ENCODE measurements at regions not wholly inside any gene's neighbourhood (a gene's known extent, or its start where the extent isn't known, plus 50 kb on each side); places are given as distances from the start of the nearest gene placed in this dataset.

- no peak for DNase-seq (ENCODE audit: low spot score)
Observed at GRCh38 chr21:28642891-28643290, 349.8 kb downstream of the LTN1 start.

DNA sequence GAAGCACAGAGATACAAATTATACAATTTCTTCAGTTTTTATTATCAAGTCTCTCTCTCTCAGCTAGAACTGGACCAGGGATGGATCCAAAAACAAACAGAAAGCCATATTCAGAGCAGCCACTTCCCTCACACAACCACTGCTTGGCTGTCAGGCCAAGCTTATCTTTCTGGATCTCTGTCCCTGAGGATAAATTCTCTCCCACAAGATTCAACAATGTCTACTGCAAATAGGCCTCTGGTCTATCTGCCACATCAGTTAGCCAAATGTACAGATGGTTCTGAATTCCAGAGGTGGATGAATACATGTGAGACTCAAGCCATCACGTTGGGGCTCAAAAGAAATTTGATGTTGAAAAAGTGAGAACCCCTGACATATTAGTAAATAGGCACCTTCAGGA lies 350.9 kb downstream of the LTN1 start:
- no peak for DNase-seq (ENCODE audit: low spot score)

DNA sequence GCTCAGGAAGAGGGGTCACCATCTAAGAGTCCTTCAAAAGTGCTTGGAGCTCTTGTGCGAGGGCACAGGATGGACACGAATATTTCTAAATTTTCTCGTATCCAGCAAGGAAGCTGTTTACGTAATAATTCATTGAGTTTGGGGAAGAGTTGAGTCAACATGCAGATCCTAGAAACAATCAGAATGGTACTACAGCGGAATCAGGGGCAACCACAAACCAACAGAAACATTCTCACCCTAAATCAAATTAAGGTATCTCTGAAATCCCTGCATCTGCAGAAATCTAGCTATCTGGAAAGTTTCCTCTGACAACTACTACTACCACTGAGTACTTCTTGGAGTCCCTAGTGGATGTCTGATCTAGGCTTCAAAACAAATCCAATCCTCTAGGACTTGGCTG lies 352.4 kb downstream of the LTN1 start:
- no peak for DNase-seq (ENCODE audit: low spot score)

GRCh38 chr21:28639737-28640136 lies 352.9 kb downstream of the LTN1 start:
- no peak for DNase-seq (ENCODE audit: low spot score)

DNA sequence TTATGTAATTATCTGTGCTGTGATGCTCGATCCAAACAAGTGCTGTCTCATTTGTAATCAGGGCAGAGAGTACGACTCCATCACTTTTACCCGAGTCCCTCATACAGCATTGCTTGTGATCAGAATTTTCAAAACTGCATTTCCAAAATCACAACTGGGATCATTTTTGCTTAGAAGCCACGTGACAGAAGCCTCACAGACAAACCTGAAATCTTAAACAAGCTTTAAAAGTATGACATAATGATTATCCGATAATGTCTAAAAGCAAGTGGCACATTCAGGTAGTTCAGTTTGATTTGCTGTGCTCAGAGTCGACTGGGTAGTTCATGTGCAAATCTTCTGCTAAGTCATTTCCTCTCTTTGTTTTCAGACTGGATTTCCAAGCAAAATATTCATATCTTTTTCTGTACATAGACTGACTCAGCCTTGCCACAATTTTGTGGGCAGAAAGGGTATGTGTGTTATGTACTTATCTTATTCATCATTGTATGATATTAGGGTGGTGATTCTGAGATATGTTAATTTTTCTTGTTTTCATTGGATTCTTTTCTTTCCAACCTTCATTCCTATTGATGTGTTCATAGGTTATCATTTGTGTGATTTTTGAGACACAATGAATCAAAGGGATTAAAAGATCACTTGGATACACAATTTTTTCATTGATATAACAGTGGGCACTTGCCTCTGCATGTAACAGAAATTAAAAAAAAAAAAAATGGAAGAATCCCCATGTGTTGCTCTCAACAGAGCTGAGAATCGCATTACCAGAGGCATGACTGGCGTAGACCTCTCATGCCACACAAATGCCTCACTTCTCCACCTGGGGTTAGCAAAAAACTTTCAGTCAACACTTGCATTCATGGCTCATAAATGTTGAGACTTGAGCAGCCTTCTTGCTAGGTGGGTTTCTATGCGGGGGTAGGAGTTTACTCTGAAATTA lies 355.7 kb downstream of the LTN1 start:
- no peak for DNase-seq (ENCODE audit: low spot score)

DNA sequence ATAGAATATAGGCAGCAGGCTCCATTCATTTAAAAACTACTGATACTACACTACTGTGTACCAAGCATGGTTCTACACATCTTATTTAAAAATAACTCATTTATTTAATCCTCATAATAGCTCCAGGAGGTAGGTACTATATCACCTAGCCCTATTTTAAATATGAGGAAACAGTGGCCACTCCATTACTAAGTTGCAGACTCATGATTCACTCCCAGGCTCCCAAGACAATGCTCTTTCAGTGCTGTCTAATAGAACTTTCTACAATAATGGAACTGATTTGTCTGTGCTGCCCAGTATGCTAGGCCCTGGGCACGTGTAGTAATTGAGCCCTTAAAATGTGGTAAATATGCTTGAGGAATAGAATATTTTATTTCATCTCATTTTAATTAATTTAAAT lies 357.1 kb downstream of the LTN1 start:
- DNase-seq (ENCODE audit: low spot score), result no peak

DNA sequence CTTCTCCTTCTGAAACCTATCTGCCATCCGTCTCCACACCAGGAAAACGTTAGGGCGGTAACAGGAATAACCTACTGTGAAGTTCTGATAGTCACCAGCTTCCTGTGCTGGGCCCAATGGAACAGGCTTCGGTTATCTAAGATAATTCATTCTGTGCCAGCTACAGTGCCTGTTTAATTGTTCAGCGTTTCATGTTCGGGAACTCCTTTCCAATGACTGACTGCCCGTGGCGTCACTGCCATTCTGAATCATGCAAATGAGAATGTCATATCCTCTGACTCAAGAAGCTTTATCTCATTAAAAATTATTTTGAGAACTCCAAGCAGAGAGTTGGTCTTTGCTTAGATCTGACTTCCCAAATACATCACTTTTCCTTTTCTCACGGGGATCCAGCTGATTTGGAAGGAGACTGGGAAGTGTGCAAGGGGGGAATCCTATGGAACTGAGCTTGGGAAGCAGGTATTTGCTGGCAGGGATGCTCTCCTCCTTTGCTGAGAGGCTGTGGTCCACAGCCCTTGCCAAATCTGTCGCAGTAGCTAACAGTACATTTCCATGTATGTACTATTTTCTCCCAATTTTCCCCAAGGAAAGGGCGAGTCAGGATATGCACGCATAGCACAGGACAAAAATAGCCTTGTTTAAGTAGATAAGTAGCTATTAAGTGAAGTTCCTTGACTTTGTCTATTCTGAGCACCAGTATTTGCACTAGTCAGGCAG lies 358.7 kb downstream of the LTN1 start:
- DNase-seq (ENCODE audit: low spot score), result no peak

GRCh38 chr21:28632755-28633408 lies 359.8 kb downstream of the LTN1 start:
- DNase-seq (ENCODE audit: low spot score), result no peak

- no peak for DNase-seq (ENCODE audit: low spot score)
Observed at GRCh38 chr21:28627691-28628090, 365.0 kb downstream of the LTN1 start.

GRCh38 chr21:28627261-28627660 lies 365.4 kb downstream of the LTN1 start:
- DNase-seq (ENCODE audit: low spot score), result no peak

- DNase-seq (ENCODE audit: low spot score), result no peak
Observed at GRCh38 chr21:28624626-28625025, 368.1 kb downstream of the LTN1 start.

GRCh38 chr21:28617300-28617699 lies 375.4 kb downstream of the LTN1 start:
- no peak for DNase-seq (ENCODE audit: low spot score)

GRCh38 chr21:28615276-28615675 lies 377.4 kb downstream of the LTN1 start:
- no peak for DNase-seq (ENCODE audit: low spot score)

GRCh38 chr21:28614791-28615190 lies 377.9 kb downstream of the LTN1 start:
- no peak for DNase-seq (ENCODE audit: low spot score)

GRCh38 chr21:28608646-28609045 lies 384.0 kb downstream of the LTN1 start:
- DNase-seq (ENCODE audit: low spot score), result no peak

- no peak for DNase-seq (ENCODE audit: low spot score)
Observed at GRCh38 chr21:28607545-28607944, 385.1 kb downstream of the LTN1 start.

- DNase-seq (ENCODE audit: low spot score), result peak; percentile 53
Observed at GRCh38 chr21:28604946-28605537, 387.6 kb downstream of the LTN1 start.

- DNase-seq (ENCODE audit: low spot score), result no peak
Observed at GRCh38 chr21:28602546-28602945, 390.1 kb downstream of the LTN1 start.

DNA sequence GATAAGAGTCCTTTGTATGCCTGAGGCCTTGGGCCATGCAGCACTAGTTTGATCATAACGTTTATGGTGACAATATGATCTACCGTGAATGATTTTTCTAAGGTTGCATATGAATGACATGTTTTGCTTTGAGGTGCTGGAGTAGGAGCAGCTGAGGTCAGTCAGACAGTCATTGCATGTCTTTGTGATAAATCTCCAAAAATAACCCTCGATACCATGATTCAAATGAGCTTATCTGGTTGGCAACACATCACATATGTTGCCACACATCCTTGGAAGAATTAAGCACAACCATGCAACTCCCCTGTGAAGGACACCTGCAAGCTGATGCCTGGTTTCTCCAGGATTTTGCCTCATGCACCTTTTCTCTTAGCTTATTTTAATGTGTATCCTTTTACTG lies 394.5 kb downstream of the LTN1 start:
- DNase-seq (ENCODE audit: low spot score), result no peak

DNA sequence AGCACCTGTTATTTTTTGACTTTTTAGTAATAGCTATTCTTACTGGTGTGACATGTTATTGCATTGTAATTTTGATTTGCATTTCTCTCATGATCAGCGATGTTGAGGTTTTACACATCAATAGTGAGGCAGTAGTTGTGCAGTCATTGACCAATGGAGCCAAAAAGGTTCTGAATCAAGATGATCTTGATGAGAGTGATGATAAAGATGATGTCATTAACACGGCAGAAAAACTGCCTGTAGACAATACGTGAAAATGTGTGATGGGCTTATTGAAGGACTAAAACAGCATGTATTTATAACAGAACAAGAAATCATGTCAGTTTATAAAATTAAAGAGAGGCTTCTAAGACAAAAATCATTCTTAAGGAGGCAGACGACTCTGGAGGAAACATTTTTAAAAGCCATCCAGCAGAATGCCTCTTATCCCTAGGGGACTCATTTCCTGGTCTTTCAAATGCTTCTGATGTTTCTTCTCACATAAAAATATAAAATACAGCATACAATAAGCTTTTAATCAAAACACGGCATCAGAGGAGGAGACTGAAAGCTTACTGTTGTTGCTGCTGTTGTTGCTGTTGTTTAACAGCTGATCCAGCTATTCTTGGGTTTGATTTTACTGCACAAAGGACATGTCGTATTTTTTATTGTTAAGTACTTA lies 400.3 kb downstream of the LTN1 start:
- no peak for DNase-seq (ENCODE audit: low spot score)

DNA sequence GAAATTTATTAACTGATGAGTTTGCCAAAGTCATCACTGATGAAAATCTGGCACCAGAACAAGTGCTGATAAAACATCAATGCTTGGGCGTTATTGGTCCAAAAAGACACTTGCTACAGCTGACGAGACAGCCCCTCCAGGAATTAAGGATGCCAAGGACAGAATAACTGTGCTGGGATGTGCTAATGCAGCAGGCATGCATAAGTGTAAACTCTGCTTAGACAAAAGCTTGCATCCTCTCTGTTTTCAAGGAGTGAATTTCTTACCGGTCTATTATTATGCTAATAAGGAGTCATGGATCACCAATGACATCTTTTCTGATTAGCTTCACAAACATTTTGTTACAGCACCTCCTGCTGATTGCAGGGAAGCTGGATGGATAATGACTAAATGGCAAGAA lies 402.0 kb downstream of the LTN1 start:
- DNase-seq (ENCODE audit: low spot score), result no peak

DNA sequence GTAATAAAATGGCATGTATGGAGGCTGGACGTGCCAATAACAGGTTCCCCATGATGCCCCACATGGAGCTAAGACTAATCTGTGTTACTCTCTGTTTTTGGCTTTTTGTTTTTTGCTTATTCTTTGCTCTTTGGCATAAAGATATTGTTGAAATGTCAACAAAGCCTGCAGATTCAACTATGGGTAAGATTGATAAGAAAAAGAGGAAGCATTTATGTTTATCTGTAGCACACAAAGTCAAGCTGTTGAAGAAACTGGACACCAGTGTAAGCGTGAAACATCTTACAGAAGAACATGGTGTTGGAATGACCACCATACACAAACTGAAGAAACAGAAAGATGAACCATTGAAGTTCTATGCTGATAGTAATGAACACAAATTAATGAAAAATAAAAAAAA lies 402.7 kb downstream of the LTN1 start:
- DNase-seq (ENCODE audit: low spot score), result no peak
